ENCODE measurements at regions not wholly inside any gene's neighbourhood (a gene's known extent, or its start where the extent isn't known, plus 50 kb on each side); places are given as distances from the start of the nearest gene placed in this dataset.

GRCh38 chr7:10733747-10734146, 239.9 kb upstream of the PHF14 start:
- Histone ChIP-seq H3K4me1 (ENCODE audit: control insufficient read depth, extremely low read depth, insufficient read depth, low read length) (no peaks in the 10 kb centered on the region), H3K9me3 (ENCODE audit: control insufficient read depth, low read depth, low read length) (no peaks in the 10 kb centered on the region), H3K4me3 (ENCODE audit: control insufficient read depth in 2 of 3, extremely low read depth in 1 of 3, insufficient read depth in 2 of 3, low read depth in 1 of 3, low read length in 3 of 3) (no peak overlapping the region), H3K27me3 (ENCODE audit: control insufficient read depth, extremely low read depth, insufficient read depth, low read length) (no peaks in the 10 kb centered on the region), H3K9me1 (ENCODE audit: control insufficient read depth, extremely low read depth, insufficient read depth, low read length) (no peaks in the 10 kb centered on the region), H3K27ac (ENCODE audit: control insufficient read depth, insufficient read depth, low read length) (no peak overlapping the region), H3K79me2 (ENCODE audit: control insufficient read depth, insufficient read depth, low read length) (no peaks in the 10 kb centered on the region), H4K20me1 (ENCODE audit: control insufficient read depth, extremely low read depth, insufficient read depth, low read length) (no peaks in the 10 kb centered on the region), H3K4me2 (ENCODE audit: control insufficient read depth, extremely low read depth, insufficient read depth, low read depth, low read length) (no peak overlapping the region), H3K36me3 (ENCODE audit: control insufficient read depth in 2 of 2, extremely low read depth in 1 of 2, insufficient read depth in 2 of 2, low read length in 2 of 2) (no peaks in the 10 kb centered on the region), H2AFZ (ENCODE audit: control insufficient read depth, low read length) (no peak overlapping the region), H3K9ac (ENCODE audit: control insufficient read depth, extremely low read depth, insufficient read depth, low read length) (no peak overlapping the region)
- FAIRE-seq (no peak), DNase-seq (ENCODE audit: low read depth, low spot score) (no peak)
- dilution Hi-C loops (cut with MboI; ENCODE audit: extremely low pct_ligation_motif_present, low sequenced_read_pairs): no loop called here
- no peak for TF ChIP-seq EZH2 (IDR thresholded peaks at IDR 0.05; ENCODE audit: low read length)
- TF ChIP-seq CTCF (optimal IDR thresholded peaks at IDR 0.05 in 1 of 3, IDR thresholded peaks at IDR 0.05 in 1 of 3, conservative IDR thresholded peaks at IDR 0.05 in 1 of 3; ENCODE audit: extremely low read depth in 1 of 3, insufficient read depth in 2 of 3, low read length in 3 of 3): no peak

- DNase-seq (ENCODE audit: low read depth, low spot score) (no peak), FAIRE-seq (no peak)
- Histone ChIP-seq H3K9me1 (ENCODE audit: control insufficient read depth, extremely low read depth, insufficient read depth, low read length) (no peaks in the 10 kb centered on the region), H3K9me3 (ENCODE audit: control insufficient read depth, low read depth, low read length) (no peaks in the 10 kb centered on the region), H3K79me2 (ENCODE audit: control insufficient read depth, insufficient read depth, low read length) (no peaks in the 10 kb centered on the region), H3K4me1 (ENCODE audit: control insufficient read depth, extremely low read depth, insufficient read depth, low read length) (no peaks in the 10 kb centered on the region), H4K20me1 (ENCODE audit: control insufficient read depth, extremely low read depth, insufficient read depth, low read length) (no peaks in the 10 kb centered on the region), H3K27me3 (ENCODE audit: control insufficient read depth, extremely low read depth, insufficient read depth, low read length) (no peaks in the 10 kb centered on the region), H3K36me3 (ENCODE audit: control insufficient read depth in 2 of 2, extremely low read depth in 1 of 2, insufficient read depth in 2 of 2, low read length in 2 of 2) (no peaks in the 10 kb centered on the region), H3K27ac (ENCODE audit: control insufficient read depth, insufficient read depth, low read length) (no peak overlapping the region), H2AFZ (ENCODE audit: control insufficient read depth, low read length) (no peak overlapping the region), H3K4me2 (ENCODE audit: control insufficient read depth, extremely low read depth, insufficient read depth, low read depth, low read length) (no peak overlapping the region), H3K4me3 (ENCODE audit: control insufficient read depth in 2 of 3, extremely low read depth in 1 of 3, insufficient read depth in 2 of 3, low read depth in 1 of 3, low read length in 3 of 3) (no peak overlapping the region), H3K9ac (ENCODE audit: control insufficient read depth, extremely low read depth, insufficient read depth, low read length) (no peak overlapping the region)
- TF ChIP-seq EZH2 (IDR thresholded peaks at IDR 0.05; ENCODE audit: low read length) (no peak), CTCF (optimal IDR thresholded peaks at IDR 0.05 in 1 of 3, IDR thresholded peaks at IDR 0.05 in 1 of 3, conservative IDR thresholded peaks at IDR 0.05 in 1 of 3; ENCODE audit: extremely low read depth in 1 of 3, insufficient read depth in 2 of 3, low read length in 3 of 3) (no peak)
- dilution Hi-C loops (cut with MboI; ENCODE audit: extremely low pct_ligation_motif_present, low sequenced_read_pairs): no loop called here
Observed at GRCh38 chr7:10734595-10734994, 239.1 kb upstream of the PHF14 start.

All from keratinocyte (primary cell).